ENCODE measurements at regions not wholly inside any gene's neighbourhood (a gene's known extent, or its start where the extent isn't known, plus 50 kb on each side); places are given as distances from the start of the nearest gene placed in this dataset.

- WGBS, 2 donors: 88 to 97% methylated on average over 7 of the region's 7 CpGs
Observed at GRCh38 chr12:107528731-107529365, 156.8 kb upstream of the PWP1 start.

GRCh38 chr12:107529991-107530390, 155.6 kb upstream of the PWP1 start:
- WGBS, 2 donors: 88 to 93% methylated on average over 3 of the region's 3 CpGs
- no peak overlapping the region for H3K4me3 ChIP-seq
- no peaks in the 10 kb centered on the region for H3K27me3 ChIP-seq
- no peaks in the 10 kb centered on the region for H3K4me1 ChIP-seq
- no peaks in the 10 kb centered on the region for H3K9me3 ChIP-seq
- no peaks in the 10 kb centered on the region for H3K36me3 ChIP-seq
- DNase-seq: no peak
- TF ChIP-seq POLR2A (IDR thresholded peaks at IDR 0.05) (no peak), CTCF (IDR thresholded peaks at IDR 0.05) (no peak)
- intact Hi-C loops (cut with DNase I): no loop called here
- no peak overlapping the region for H3K27ac ChIP-seq

More at GRCh38 chr12:107528731-107529365, 156.8 kb upstream of the PWP1 start:
- no peaks in the 10 kb centered on the region for H3K9me3 ChIP-seq
- TF ChIP-seq POLR2A (IDR thresholded peaks at IDR 0.05): no peak
- no peak for TF ChIP-seq CTCF (IDR thresholded peaks at IDR 0.05)
- H3K27ac ChIP-seq: no peak overlapping the region
- intact Hi-C loops (cut with DNase I): no loop called here
- H3K4me1 ChIP-seq: no peaks in the 10 kb centered on the region
- peaks cover 0 to 6% (median 0%) of the 10 kb centered on the region in 3 donors for H3K36me3 ChIP-seq
- no peak for DNase-seq
- H3K4me3 ChIP-seq: no peak overlapping the region
- H3K27me3 ChIP-seq: no peaks in the 10 kb centered on the region

- WGBS, 2 donors: 69 to 93% methylated on average over 2 of the region's 2 CpGs
- no peak overlapping the region for H3K27ac ChIP-seq
- no peaks in the 10 kb centered on the region for H3K4me1 ChIP-seq
- DNase-seq: no peak
- intact Hi-C loops (cut with DNase I): no loop called here
- no peak overlapping the region for H3K4me3 ChIP-seq
- H3K9me3 ChIP-seq: no peaks in the 10 kb centered on the region
- no peaks in the 10 kb centered on the region for H3K36me3 ChIP-seq
- H3K27me3 ChIP-seq: no peaks in the 10 kb centered on the region
- no peak for TF ChIP-seq POLR2A (IDR thresholded peaks at IDR 0.05)
- TF ChIP-seq CTCF (IDR thresholded peaks at IDR 0.05): no peak
Observed at GRCh38 chr12:107530701-107531100, 154.9 kb upstream of the PWP1 start.

GRCh38 chr12:107533218-107533617, 152.4 kb upstream of the PWP1 start:
- intact Hi-C loops (cut with DNase I): no loop called here
- Histone ChIP-seq H3K27me3 (no peaks in the 10 kb centered on the region), H3K27ac (no peak overlapping the region), H3K36me3 (no peaks in the 10 kb centered on the region), H3K9me3 (no peaks in the 10 kb centered on the region), H3K4me3 (no peak overlapping the region), H3K4me1 (no peaks in the 10 kb centered on the region)
- no peak for DNase-seq
- TF ChIP-seq POLR2A (IDR thresholded peaks at IDR 0.05): no peak
- no peak for TF ChIP-seq CTCF (IDR thresholded peaks at IDR 0.05)

- Histone ChIP-seq H3K4me1 (no peaks in the 10 kb centered on the region), H3K9me3 (no peaks in the 10 kb centered on the region), H3K36me3 (no peaks in the 10 kb centered on the region), H3K27me3 (no peaks in the 10 kb centered on the region), H3K4me3 (no peak overlapping the region), H3K27ac (no peak overlapping the region)
- WGBS, 2 donors: 60 to 62% methylated on average over 2 of the region's 2 CpGs
- intact Hi-C loops (cut with DNase I): no loop called here
- no peak for TF ChIP-seq POLR2A (IDR thresholded peaks at IDR 0.05)
- no peak for TF ChIP-seq CTCF (IDR thresholded peaks at IDR 0.05)
- no peak for DNase-seq
Observed at GRCh38 chr12:107536613-107537012, 149.0 kb upstream of the PWP1 start.

Data from esophagus squamous epithelium (tissue), 5 donors.